ENCODE measurements at regions not wholly inside any gene's neighbourhood (a gene's known extent, or its start where the extent isn't known, plus 50 kb on each side); places are given as distances from the start of the nearest gene placed in this dataset.

GRCh38 chr5:2894736-2895135 lies 143.3 kb upstream of the IRX2 start:
- DNase-seq: no peak
- WGBS (ENCODE audit: insufficient coverage): 85% methylated on average over 9 of the region's 11 CpGs
- Mint-ChIP-seq H3K36me3 (no peaks in the 10 kb centered on the region), H3K27me3 (ENCODE audit: low read depth in 3 of 3) (peaks cover 0 to 2% (median 0%) of the 10 kb centered on the region in 3 donors), H3K4me3 (no peak overlapping the region), H3K9me3 (peaks cover 9 to 46% (median 22%) of the 10 kb centered on the region in 7 donors), H3K4me1 (no peaks in the 10 kb centered on the region), H3K27ac (no peak overlapping the region)
- H3K79me2 ChIP-seq (ENCODE audit: insufficient read depth, low read length): no peaks in the 10 kb centered on the region
- H3K9me3 ChIP-seq (replicated peaks in 1 of 2; ENCODE audit: control insufficient read depth in 1 of 2, insufficient read depth in 1 of 2, low read length in 2 of 2): peaks cover 11 to 86% of the 10 kb centered on the region in 2 donors
- no peaks in the 10 kb centered on the region for H3K4me1 ChIP-seq (ENCODE audit: control insufficient read depth in 1 of 2, insufficient read depth in 2 of 2, low read length in 2 of 2)
- no peaks in the 10 kb centered on the region for H4K20me1 ChIP-seq (ENCODE audit: insufficient read depth, low read length)
- H3K27me3 ChIP-seq (ENCODE audit: control insufficient read depth in 2 of 2, insufficient read depth in 2 of 2, low read length in 2 of 2): no peaks in the 10 kb centered on the region
- H3K27ac ChIP-seq (ENCODE audit: low read depth in 1 of 2, low read length in 2 of 2): no peak overlapping the region
- H3K9ac ChIP-seq (ENCODE audit: insufficient read depth, low read length, poor library complexity, severe bottlenecking): no peak overlapping the region
- no peak overlapping the region for H2AFZ ChIP-seq (ENCODE audit: insufficient read depth, low read depth, low read length, poor library complexity, severe bottlenecking)
- H3K4me2 ChIP-seq (replicated peaks; ENCODE audit: extremely low read depth, low read length, poor library complexity, severe bottlenecking): no peak overlapping the region
- intact Hi-C loops (cut with micrococcal nuclease): no loop called here
- no peak for TF ChIP-seq CTCF (IDR thresholded peaks at IDR 0.05)
- H3K4me3 ChIP-seq (replicated peaks in 1 of 3; ENCODE audit: low read depth in 2 of 3, low read length in 3 of 3): no peak overlapping the region
- no peaks in the 10 kb centered on the region for H3K36me3 ChIP-seq (replicated peaks in 1 of 2; ENCODE audit: control insufficient read depth in 1 of 2, insufficient read depth in 2 of 2, low read length in 2 of 2)

- Histone ChIP-seq H3K27me3 (ENCODE audit: control insufficient read depth in 2 of 2, insufficient read depth in 2 of 2, low read length in 2 of 2) (no peaks in the 10 kb centered on the region), H3K27ac (ENCODE audit: low read depth in 1 of 2, low read length in 2 of 2) (no peak overlapping the region), H3K79me2 (ENCODE audit: insufficient read depth, low read length) (no peaks in the 10 kb centered on the region), H3K9me3 (replicated peaks in 1 of 2; ENCODE audit: control insufficient read depth in 1 of 2, insufficient read depth in 1 of 2, low read length in 2 of 2) (peaks cover 9 to 88% of the 10 kb centered on the region in 2 donors), H4K20me1 (ENCODE audit: insufficient read depth, low read length) (no peaks in the 10 kb centered on the region), H3K4me3 (replicated peaks in 1 of 3; ENCODE audit: low read depth in 2 of 3, low read length in 3 of 3) (no peak overlapping the region), H3K36me3 (replicated peaks in 1 of 2; ENCODE audit: control insufficient read depth in 1 of 2, insufficient read depth in 2 of 2, low read length in 2 of 2) (no peaks in the 10 kb centered on the region), H2AFZ (ENCODE audit: insufficient read depth, low read depth, low read length, poor library complexity, severe bottlenecking) (no peak overlapping the region), H3K9ac (ENCODE audit: insufficient read depth, low read length, poor library complexity, severe bottlenecking) (no peak overlapping the region), H3K4me2 (replicated peaks; ENCODE audit: extremely low read depth, low read length, poor library complexity, severe bottlenecking) (no peak overlapping the region), H3K4me1 (ENCODE audit: control insufficient read depth in 1 of 2, insufficient read depth in 2 of 2, low read length in 2 of 2) (no peaks in the 10 kb centered on the region)
- Mint-ChIP-seq H3K9me3 (peaks cover 9 to 44% (median 24%) of the 10 kb centered on the region in 7 donors), H3K4me3 (no peak overlapping the region), H3K36me3 (no peaks in the 10 kb centered on the region), H3K27ac (no peak overlapping the region), H3K27me3 (ENCODE audit: low read depth in 3 of 3) (peaks cover 0 to 2% (median 0%) of the 10 kb centered on the region in 3 donors), H3K4me1 (no peaks in the 10 kb centered on the region)
- WGBS (ENCODE audit: insufficient coverage): 100% methylated on average over 4 of the region's 12 CpGs
- no peak for TF ChIP-seq CTCF (IDR thresholded peaks at IDR 0.05)
- intact Hi-C loops (cut with micrococcal nuclease): no loop called here
- no peak for DNase-seq
These were observed 142.8 kb upstream of the IRX2 start for GRCh38 chr5:2894316-2894715.
